ENCODE measurements at regions not wholly inside any gene's neighbourhood (a gene's known extent, or its start where the extent isn't known, plus 50 kb on each side); places are given as distances from the start of the nearest gene placed in this dataset.

- TF ChIP-seq POLR2A (IDR thresholded peaks at IDR 0.05; ENCODE audit: low read depth, low read length) (no peak), TAF1 (IDR thresholded peaks at IDR 0.05; ENCODE audit: low read depth, low read length) (no peak), POLR2AphosphoS5 (IDR thresholded peaks at IDR 0.05; ENCODE audit: low read depth, low read length) (no peak), SPI1 (IDR thresholded peaks at IDR 0.05; ENCODE audit: low read depth, low read length) (no peak)
Observed at GRCh38 chr2:125711075-125711474, 944.9 kb upstream of the GYPC start.
